ENCODE measurements at regions not wholly inside any gene's neighbourhood (a gene's known extent, or its start where the extent isn't known, plus 50 kb on each side); places are given as distances from the start of the nearest gene placed in this dataset.

DNA sequence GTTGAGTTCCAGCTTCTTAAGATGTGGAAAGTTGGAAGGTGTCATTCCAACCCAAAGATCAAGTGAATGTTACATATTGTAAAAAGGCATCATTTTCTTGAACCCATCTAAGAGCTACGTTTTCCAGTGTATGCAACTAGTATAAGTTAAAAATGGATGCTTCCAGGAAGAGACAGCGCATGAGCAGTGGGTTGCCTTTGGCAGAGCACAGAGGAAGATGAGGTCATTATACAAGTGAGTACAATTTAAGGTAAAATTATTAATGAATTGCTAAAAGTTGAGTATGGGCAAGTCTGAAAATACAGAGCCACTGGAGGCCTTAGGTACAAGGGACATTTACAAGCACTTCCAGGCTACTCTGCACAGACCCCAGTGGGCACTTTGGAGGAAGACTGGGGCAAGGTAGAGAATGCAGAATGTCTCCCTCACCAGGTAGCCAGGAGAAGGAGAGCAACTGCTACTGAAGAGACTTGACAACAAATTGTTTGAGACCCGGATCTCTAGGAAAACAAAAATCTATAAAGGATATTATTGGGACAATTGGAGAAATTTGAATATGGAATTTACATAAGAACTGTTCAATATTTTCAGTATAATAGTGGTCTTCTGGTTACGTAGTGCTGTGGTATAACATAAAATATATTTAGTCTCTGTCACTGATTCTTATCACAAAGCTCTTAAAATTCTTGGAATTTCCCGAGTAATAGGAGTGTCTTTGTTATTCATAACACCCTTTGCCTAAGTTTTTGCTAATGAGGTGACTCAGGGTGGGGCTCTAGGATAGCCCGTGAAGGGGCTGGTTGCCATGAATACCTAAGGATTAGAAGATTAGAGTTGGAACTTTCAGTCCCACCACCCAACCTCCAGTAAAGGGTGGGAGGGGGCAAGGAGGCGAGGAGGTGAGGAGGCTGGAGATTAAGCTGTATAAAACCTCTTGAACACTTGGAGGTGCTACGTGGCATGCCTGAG lies 129.9 kb upstream of the FER start:
- TF ChIP-seq CTCF (IDR thresholded peaks at IDR 0.05; ENCODE audit: low read depth, low read length, poor library complexity, severe bottlenecking), result no peak
- no peak for TF ChIP-seq EZH2phosphoT487 (IDR thresholded peaks at IDR 0.05; ENCODE audit: borderline replicate concordance, low read length)
- H3F3A ChIP-seq (ENCODE audit: control insufficient read depth, insufficient read depth), result no peaks in the 10 kb centered on the region
- H3K79me2 ChIP-seq (ENCODE audit: control insufficient read depth, low read length), result no peaks in the 10 kb centered on the region
- H3K4me2 ChIP-seq (ENCODE audit: low read length), result no peak overlapping the region
- no peaks in the 10 kb centered on the region for H3K9me2 ChIP-seq (replicated peaks; ENCODE audit: control insufficient read depth, low read length)
- no peak overlapping the region for H3K27ac ChIP-seq (ENCODE audit: low read depth, low read length)
- no peaks in the 10 kb centered on the region for H3K27me3 ChIP-seq (ENCODE audit: control insufficient read depth, low read length)
- H3K9me3 ChIP-seq (ENCODE audit: control insufficient read depth, insufficient read depth, low read length), result 0 out of 2 replicates have a peak, but pooled peaks cover under 1% of the 10 kb centered on the region
- H3K4me1 ChIP-seq (ENCODE audit: control insufficient read depth, low read length), result no peaks in the 10 kb centered on the region
- H3K36me3 ChIP-seq (ENCODE audit: control insufficient read depth, low read length), result no peaks in the 10 kb centered on the region
- H4K20me1 ChIP-seq (ENCODE audit: control insufficient read depth, insufficient read depth, low read depth, low read length), result no peaks in the 10 kb centered on the region
- no peak overlapping the region for H3K4me3 ChIP-seq (ENCODE audit: low read length)

DNA sequence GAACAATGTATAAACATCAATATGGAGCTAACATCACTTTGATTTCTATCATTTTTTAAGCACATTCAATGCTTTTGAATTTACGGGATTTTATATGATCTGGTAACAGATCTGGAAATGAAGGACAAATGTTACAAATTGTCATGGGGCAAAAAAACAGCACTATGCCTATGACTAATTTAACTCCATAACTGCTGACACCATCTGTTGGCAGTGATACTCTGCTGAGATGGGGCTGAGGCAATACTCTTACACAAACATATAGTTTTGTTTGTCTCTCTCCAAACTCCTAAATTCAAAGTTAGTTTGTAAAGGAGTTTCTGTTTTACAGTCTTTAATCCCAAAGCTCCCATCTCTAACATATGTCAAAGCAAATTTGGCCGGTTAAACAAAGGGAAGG lies 132.5 kb upstream of the FER start:
- no peak for TF ChIP-seq EZH2phosphoT487 (IDR thresholded peaks at IDR 0.05; ENCODE audit: borderline replicate concordance, low read length)
- TF ChIP-seq CTCF (IDR thresholded peaks at IDR 0.05; ENCODE audit: low read depth, low read length, poor library complexity, severe bottlenecking), result no peak

DNA sequence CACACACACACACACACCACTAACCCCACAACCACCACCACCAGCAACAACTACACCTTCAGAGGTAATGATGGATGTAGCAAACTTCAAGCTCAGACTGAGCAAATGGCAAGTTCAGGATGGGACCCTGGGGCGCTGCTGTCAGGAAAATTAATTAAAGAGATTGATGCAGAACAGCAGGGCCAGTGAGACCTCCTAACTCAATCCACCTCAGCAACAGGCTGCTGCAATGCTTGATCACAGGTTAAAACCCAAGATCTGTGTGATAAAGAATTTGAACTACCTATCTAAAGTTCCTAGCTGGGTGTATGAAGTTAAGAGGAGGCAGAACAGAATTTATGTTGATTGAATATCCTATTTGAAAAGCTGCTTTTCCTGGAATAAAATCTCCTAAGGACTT lies 140.3 kb upstream of the FER start:
- TF ChIP-seq CTCF (IDR thresholded peaks at IDR 0.05; ENCODE audit: low read depth, low read length, poor library complexity, severe bottlenecking) (no peak), EZH2phosphoT487 (IDR thresholded peaks at IDR 0.05; ENCODE audit: borderline replicate concordance, low read length) (no peak)
- Histone ChIP-seq H3K27me3 (ENCODE audit: control insufficient read depth, low read length) (no peaks in the 10 kb centered on the region), H3K27ac (ENCODE audit: low read depth, low read length) (no peak overlapping the region), H3K4me1 (ENCODE audit: control insufficient read depth, low read length) (no peaks in the 10 kb centered on the region), H3K9me2 (replicated peaks; ENCODE audit: control insufficient read depth, low read length) (no peaks in the 10 kb centered on the region), H3K36me3 (ENCODE audit: control insufficient read depth, low read length) (no peaks in the 10 kb centered on the region), H3K4me3 (ENCODE audit: low read length) (no peak overlapping the region), H3K4me2 (ENCODE audit: low read length) (no peak overlapping the region), H3F3A (ENCODE audit: control insufficient read depth, insufficient read depth) (no peaks in the 10 kb centered on the region), H3K79me2 (ENCODE audit: control insufficient read depth, low read length) (no peaks in the 10 kb centered on the region), H4K20me1 (ENCODE audit: control insufficient read depth, insufficient read depth, low read depth, low read length) (no peaks in the 10 kb centered on the region), H3K9me3 (ENCODE audit: control insufficient read depth, insufficient read depth, low read length) (0 out of 2 replicates have a peak, but pooled peaks cover under 1% of the 10 kb centered on the region)

More for the DNA sequence above, 132.5 kb upstream of the FER start:
- H3K4me3 ChIP-seq (ENCODE audit: low read length), result no peak overlapping the region
- no peaks in the 10 kb centered on the region for H3K79me2 ChIP-seq (ENCODE audit: control insufficient read depth, low read length)
- H3K9me3 ChIP-seq (ENCODE audit: control insufficient read depth, insufficient read depth, low read length), result 0 out of 2 replicates have a peak, but pooled peaks cover 4% of the 10 kb centered on the region
- no peaks in the 10 kb centered on the region for H3K9me2 ChIP-seq (replicated peaks; ENCODE audit: control insufficient read depth, low read length)
- H3K27me3 ChIP-seq (ENCODE audit: control insufficient read depth, low read length), result no peaks in the 10 kb centered on the region
- H3K4me1 ChIP-seq (ENCODE audit: control insufficient read depth, low read length), result no peaks in the 10 kb centered on the region
- no peaks in the 10 kb centered on the region for H4K20me1 ChIP-seq (ENCODE audit: control insufficient read depth, insufficient read depth, low read depth, low read length)
- no peak overlapping the region for H3K4me2 ChIP-seq (ENCODE audit: low read length)
- no peaks in the 10 kb centered on the region for H3F3A ChIP-seq (ENCODE audit: control insufficient read depth, insufficient read depth)
- no peaks in the 10 kb centered on the region for H3K36me3 ChIP-seq (ENCODE audit: control insufficient read depth, low read length)
- H3K27ac ChIP-seq (ENCODE audit: low read depth, low read length), result no peak overlapping the region

All from DOHH2 (cell line).